Brain microvascular endothelial cell (primary cell): ENCODE measurements at regions not wholly inside any gene's neighbourhood (a gene's known extent, or its start where the extent isn't known, plus 50 kb on each side); places are given as distances from the start of the nearest gene placed in this dataset.

Source experiments
- DNase-seq: peaks from one replicate; pipeline ENCODE4 v3.0.0-alpha.2; 2020
- H3K27ac ChIP-seq: fragments of 250-450 bp; sonication (Bioruptor Pico); 2 replicates; pipeline ENCODE4 v1.5.1; 2020; ENCODE audit warnings: mild to moderate bottlenecking, moderate library complexity
- H3K27me3 ChIP-seq: fragments of 250-450 bp; sonication (Bioruptor Pico); replicated peaks from 2 replicates; pipeline ENCODE4 v1.5.1; 2020; ENCODE audit warnings: mild to moderate bottlenecking
- H3K36me3 ChIP-seq: fragments of 250-450 bp; sonication (Bioruptor Pico); replicated peaks from 2 replicates; pipeline ENCODE4 v1.5.1; 2020; ENCODE audit warnings: mild to moderate bottlenecking
- H3K4me3 ChIP-seq: 2 replicates; pipeline ENCODE4 v1.5.1; 2011; ENCODE audit warnings: low read depth, mild to moderate bottlenecking, control low read depth, low read length, moderate library complexity
- CTCF ChIP-seq: IDR thresholded peaks from 2 replicates; pipeline ENCODE4 v1.5.1; 2011; ENCODE audit warnings: low read depth, mild to moderate bottlenecking, moderate library complexity, low read length, control low read depth, inconsistent platforms; ENCODE audit errors: missing control alignments
- in situ Hi-C: cut with HindIII; loops from 2 replicates; pipeline ENCODE4 v1.10.0; 2017; ENCODE audit warnings: low sequenced_read_pairs, low pct_ligation_motif_present

DNA sequence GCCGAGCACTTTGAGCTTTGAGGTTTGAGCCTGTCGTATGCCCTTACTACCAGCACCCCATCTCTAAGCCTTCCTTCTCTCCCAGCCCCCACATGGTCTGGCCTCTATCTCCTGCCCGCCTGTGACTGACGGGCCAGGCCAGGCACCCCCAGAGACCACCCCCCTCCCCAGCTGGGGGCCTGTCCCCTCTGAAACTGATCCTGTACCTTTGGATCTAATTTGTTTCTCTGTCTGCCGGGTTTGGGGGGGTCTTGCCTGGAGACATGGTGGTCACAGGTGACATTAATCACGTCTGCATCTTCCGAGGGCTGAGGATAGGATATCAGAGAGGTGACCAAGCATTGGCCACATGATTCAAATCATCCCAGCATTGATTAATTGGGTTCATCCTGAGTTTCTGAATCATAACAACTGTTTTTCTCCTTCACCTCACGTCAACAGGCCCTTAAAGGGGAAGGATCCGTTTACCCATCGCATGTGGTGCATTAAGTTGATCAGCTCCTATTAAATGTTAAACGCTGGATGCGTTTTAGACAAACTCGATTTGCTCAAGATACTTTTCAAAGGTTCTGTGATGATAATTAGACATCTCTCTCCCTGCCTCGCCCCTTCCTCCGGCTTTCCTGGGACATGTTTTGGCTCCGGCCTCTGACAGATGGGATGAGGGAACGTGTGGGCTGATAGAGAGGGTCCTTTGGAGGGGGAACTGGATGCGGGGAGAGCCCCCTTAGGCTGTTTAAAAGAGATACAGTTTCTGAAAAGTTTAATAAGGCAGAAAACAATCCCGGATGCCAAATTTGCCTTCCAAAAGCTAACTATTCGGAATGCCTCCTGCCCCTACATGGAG is 63.3 kb upstream of the TBX3 start:
- no peak for DNase-seq
- TF ChIP-seq CTCF: no peak
- Histone ChIP-seq H3K4me3 (no peak overlapping the region), H3K27me3 (no peaks in the 10 kb centered on the region), H3K36me3 (no peaks in the 10 kb centered on the region), H3K27ac (no peak overlapping the region)
- in situ Hi-C loops: no loop called here

GRCh38 chr12:114746297-114747011 is 62.5 kb upstream of the TBX3 start:
- no peak for TF ChIP-seq CTCF
- DNase-seq: no peak
- H3K27me3 ChIP-seq: no peaks in the 10 kb centered on the region
- in situ Hi-C loops: no loop called here
- no peak overlapping the region for H3K4me3 ChIP-seq
- H3K27ac ChIP-seq: no peak overlapping the region
- H3K36me3 ChIP-seq: no peaks in the 10 kb centered on the region

DNA sequence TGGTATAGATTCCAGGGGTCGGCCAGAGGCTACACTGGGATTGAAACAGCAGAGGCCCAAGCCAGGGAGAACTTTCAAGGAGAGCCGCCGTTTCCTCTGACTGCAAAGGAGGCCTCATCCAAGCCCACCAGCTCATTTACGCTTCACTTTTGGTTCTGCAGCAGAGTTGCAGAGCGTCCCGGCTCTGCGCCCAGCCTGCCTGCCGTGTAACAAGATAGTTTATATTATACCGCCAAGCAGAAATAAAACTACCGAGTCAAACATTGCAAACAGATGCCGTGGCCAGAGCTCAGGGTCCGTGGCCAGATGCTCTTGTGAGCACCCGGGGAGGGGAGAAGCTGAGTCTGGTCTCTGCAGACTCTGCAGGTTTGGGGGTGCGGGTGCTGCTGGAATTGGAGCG is 60.7 kb upstream of the TBX3 start:
- Histone ChIP-seq H3K4me3 (no peak overlapping the region), H3K27me3 (no peaks in the 10 kb centered on the region), H3K36me3 (no peaks in the 10 kb centered on the region), H3K27ac (no peak overlapping the region)
- no peak for TF ChIP-seq CTCF
- in situ Hi-C loops: no loop called here
- no peak for DNase-seq

DNA sequence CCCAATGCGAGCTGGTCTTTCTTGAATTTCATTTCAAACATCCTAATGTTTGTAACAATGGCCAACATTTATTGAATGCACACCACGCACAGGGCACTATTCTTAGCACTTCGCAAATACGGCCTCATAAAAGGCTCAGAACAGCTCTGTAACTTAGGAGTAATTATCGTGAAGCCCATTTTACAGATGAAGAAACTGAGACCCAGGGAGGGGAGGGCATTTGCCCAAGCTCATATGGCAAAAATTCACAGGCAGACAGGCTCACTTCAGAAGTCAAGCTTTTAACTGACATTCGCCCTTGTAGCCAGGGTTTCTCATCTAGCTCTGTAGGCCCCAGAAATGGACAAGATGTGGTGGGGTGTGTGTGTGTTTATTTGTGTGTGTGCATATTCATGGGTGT is 60.3 kb upstream of the TBX3 start:
- Histone ChIP-seq H3K27ac (no peak overlapping the region), H3K27me3 (no peaks in the 10 kb centered on the region), H3K4me3 (no peak overlapping the region), H3K36me3 (no peaks in the 10 kb centered on the region)
- TF ChIP-seq CTCF: no peak
- in situ Hi-C loops: no loop called here
- no peak for DNase-seq

GRCh38 chr12:114743799-114744198 is 59.8 kb upstream of the TBX3 start:
- H3K36me3 ChIP-seq: no peaks in the 10 kb centered on the region
- DNase-seq: no peak
- H3K27me3 ChIP-seq: no peaks in the 10 kb centered on the region
- in situ Hi-C loops: no loop called here
- H3K27ac ChIP-seq: no peak overlapping the region
- no peak overlapping the region for H3K4me3 ChIP-seq
- no peak for TF ChIP-seq CTCF
